ENCODE measurements at regions not wholly inside any gene's neighbourhood (a gene's known extent, or its start where the extent isn't known, plus 50 kb on each side); places are given as distances from the start of the nearest gene placed in this dataset.

DNA sequence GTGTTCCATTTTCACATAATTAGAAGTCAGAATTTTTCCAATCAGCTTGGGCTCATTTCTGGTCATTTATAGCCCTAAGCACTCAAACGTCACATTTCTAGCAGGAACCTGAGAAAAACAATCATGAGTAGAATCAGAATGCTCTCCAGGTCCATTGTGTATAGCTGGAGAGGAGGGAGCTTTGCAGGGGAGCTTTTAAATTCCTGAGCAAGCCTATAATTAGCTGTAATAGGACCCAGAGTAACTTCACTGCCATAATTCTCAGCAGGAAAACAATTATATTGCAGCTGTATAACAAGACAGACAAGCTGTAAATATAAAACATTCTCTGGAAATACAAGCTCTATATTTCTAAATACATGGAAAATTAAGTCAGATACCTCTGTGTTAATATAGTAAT is 637.6 kb upstream of the SGCD start:
- TF ChIP-seq, protein P1, sequence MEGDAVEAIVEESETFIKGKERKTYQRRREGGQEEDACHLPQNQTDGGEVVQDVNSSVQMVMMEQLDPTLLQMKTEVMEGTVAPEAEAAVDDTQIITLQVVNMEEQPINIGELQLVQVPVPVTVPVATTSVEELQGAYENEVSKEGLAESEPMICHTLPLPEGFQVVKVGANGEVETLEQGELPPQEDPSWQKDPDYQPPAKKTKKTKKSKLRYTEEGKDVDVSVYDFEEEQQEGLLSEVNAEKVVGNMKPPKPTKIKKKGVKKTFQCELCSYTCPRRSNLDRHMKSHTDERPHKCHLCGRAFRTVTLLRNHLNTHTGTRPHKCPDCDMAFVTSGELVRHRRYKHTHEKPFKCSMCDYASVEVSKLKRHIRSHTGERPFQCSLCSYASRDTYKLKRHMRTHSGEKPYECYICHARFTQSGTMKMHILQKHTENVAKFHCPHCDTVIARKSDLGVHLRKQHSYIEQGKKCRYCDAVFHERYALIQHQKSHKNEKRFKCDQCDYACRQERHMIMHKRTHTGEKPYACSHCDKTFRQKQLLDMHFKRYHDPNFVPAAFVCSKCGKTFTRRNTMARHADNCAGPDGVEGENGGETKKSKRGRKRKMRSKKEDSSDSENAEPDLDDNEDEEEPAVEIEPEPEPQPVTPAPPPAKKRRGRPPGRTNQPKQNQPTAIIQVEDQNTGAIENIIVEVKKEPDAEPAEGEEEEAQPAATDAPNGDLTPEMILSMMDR (IDR thresholded peaks at IDR 0.05; ENCODE audit: low read length), result no peak
- TF ChIP-seq EZH2 (optimal IDR thresholded peaks at IDR 0.05; ENCODE audit: low read depth, low read length), result no peak

All from MM.1S (cell line).